CD14-positive monocyte (primary cell): ENCODE measurements at regions not wholly inside any gene's neighbourhood (a gene's known extent, or its start where the extent isn't known, plus 50 kb on each side); places are given as distances from the start of the nearest gene placed in this dataset.

Experiments used
- DNase-seq, 3 donors: peaks; one replicate each; pipeline ENCODE4 v3.0.0-alpha.2; 2011 to 2022
- H2AFZ ChIP-seq: 2 replicates; pipeline ENCODE4 v1.6.0; 2012; ENCODE audit warnings: mild to moderate bottlenecking, low read depth, low read length, inconsistent platforms; ENCODE audit not compliant: insufficient read depth, poor library complexity, severe bottlenecking
- H3K27ac ChIP-seq, 2 donors: 1 replicate in 1 of 2; 2 replicates in 1 of 2; pipeline ENCODE4 v1.5.1; 2012 to 2013; ENCODE audit warnings: low read length in 2 of 2, control low read depth in 1 of 2, inconsistent platforms in 1 of 2, low read depth in 1 of 2, mild to moderate bottlenecking in 1 of 2
- H3K27me3 ChIP-seq, 2 donors: one replicate each; pipeline versions ENCODE4 v1.6.0 to v1.6.1; 2011 to 2013; ENCODE audit warnings: low read length in 2 of 2; ENCODE audit not compliant: control insufficient read depth in 2 of 2, insufficient read depth in 2 of 2
- H3K36me3 ChIP-seq, 2 donors: replicated peaks in 1 of 2; 1 replicate in 1 of 2; 2 replicates in 1 of 2; pipeline versions ENCODE4 v1.5.1 to v1.6.1; 2012 to 2013; ENCODE audit warnings: low read length in 2 of 2, control low read depth in 1 of 2, inconsistent platforms in 1 of 2, mild to moderate bottlenecking in 1 of 2; ENCODE audit not compliant: insufficient read depth in 2 of 2, control insufficient read depth in 1 of 2
- H3K4me1 ChIP-seq, 2 donors: 1 replicate in 1 of 2; 2 replicates in 1 of 2; pipeline versions ENCODE4 v1.5.1 to v1.6.1; 2012 to 2013; ENCODE audit warnings: low read length in 2 of 2, control low read depth in 1 of 2, inconsistent platforms in 1 of 2, mild to moderate bottlenecking in 1 of 2, moderate library complexity in 1 of 2; ENCODE audit not compliant: insufficient read depth in 2 of 2, control insufficient read depth in 1 of 2
- H3K4me2 ChIP-seq: replicated peaks from 2 replicates; pipeline ENCODE3; 2012; ENCODE audit warnings: low read length, moderate library complexity, mild to moderate bottlenecking; ENCODE audit not compliant: poor library complexity, severe bottlenecking; ENCODE audit errors: extremely low read depth
- H3K4me3 ChIP-seq, 3 experiments: fragments of 200-600 bp in 1 of 3; sonication (generic) in 1 of 3; replicated peaks in 1 of 3; 1 replicate in 2 of 3; 2 replicates in 1 of 3; pipeline ENCODE4 v1.5.1; 2011 to 2013; ENCODE audit warnings: low read length in 3 of 3, mild to moderate bottlenecking in 3 of 3, control low read depth in 2 of 3, low read depth in 2 of 3, inconsistent platforms in 1 of 3, moderate library complexity in 1 of 3
- H3K79me2 ChIP-seq: 2 replicates; pipeline ENCODE4 v1.6.0; 2012; ENCODE audit warnings: mild to moderate bottlenecking, control low read depth, inconsistent platforms, low read length, moderate library complexity; ENCODE audit not compliant: insufficient read depth
- H3K9ac ChIP-seq: 2 replicates; pipeline ENCODE4 v1.6.0; 2017; ENCODE audit warnings: low read length, mild to moderate bottlenecking; ENCODE audit not compliant: insufficient read depth, poor library complexity, severe bottlenecking
- H3K9me3 ChIP-seq, 2 donors: replicated peaks in 1 of 2; 1 replicate in 1 of 2; 2 replicates in 1 of 2; pipeline versions ENCODE4 v1.5.1 to v1.6.1; 2012 to 2013; ENCODE audit warnings: low read length in 2 of 2, control low read depth in 1 of 2; ENCODE audit not compliant: control insufficient read depth in 1 of 2, insufficient read depth in 1 of 2
- H4K20me1 ChIP-seq: 2 replicates; pipeline ENCODE4 v1.6.0; 2012; ENCODE audit warnings: mild to moderate bottlenecking, low read length, control low read depth, moderate library complexity; ENCODE audit not compliant: insufficient read depth
- H3K27ac Mint-ChIP-seq, 7 donors: one replicate each; pipeline ENCODE4 v1.8.0; 2020; ENCODE audit warnings: mild to moderate bottlenecking in 7 of 7, mixed read lengths in 7 of 7, moderate library complexity in 6 of 7, inconsistent platforms in 2 of 7
- H3K27me3 Mint-ChIP-seq, 3 donors: one replicate each; pipeline ENCODE4 v1.8.0; 2021 to 2022; ENCODE audit warnings: low read depth in 3 of 3, mild to moderate bottlenecking in 3 of 3, mixed read lengths in 3 of 3, moderate library complexity in 3 of 3, inconsistent platforms in 1 of 3
- H3K36me3 Mint-ChIP-seq, 2 donors: one replicate each; pipeline ENCODE4 v1.8.0; 2020; ENCODE audit warnings: mixed read lengths in 2 of 2, inconsistent platforms in 1 of 2, mild to moderate bottlenecking in 1 of 2
- H3K4me1 Mint-ChIP-seq: one replicate; pipeline ENCODE4 v1.8.0; 2020; ENCODE audit warnings: mild to moderate bottlenecking, mixed read lengths
- H3K4me3 Mint-ChIP-seq, 2 donors: one replicate each; pipeline ENCODE4 v1.8.0; 2020; ENCODE audit warnings: mild to moderate bottlenecking in 2 of 2, mixed read lengths in 2 of 2, moderate library complexity in 1 of 2
- H3K9me3 Mint-ChIP-seq, 7 donors: one replicate each; pipeline ENCODE4 v1.8.0; 2020 to 2022; ENCODE audit warnings: mixed read lengths in 7 of 7, mild to moderate bottlenecking in 6 of 7, moderate library complexity in 6 of 7, inconsistent platforms in 2 of 7
- WGBS: methylation state at CpG from one replicate; pipeline ENCODE4 v1.1.5; 2013; ENCODE audit warnings: missing lambda C conversion rate; ENCODE audit not compliant: insufficient coverage; 5-methylcytosine and 5-hydroxymethylcytosine counted together
- intact Hi-C, 2 donors: fragments of 100-400 bp; cut with micrococcal nuclease; formaldehyde crosslinking; loops; one replicate each; pipeline versions ENCODE4 v1.15.0 to v1.15.1; 2023
- TF ChIP-seq, protein P1 (sequence below): fragments of 200-600 bp; IDR thresholded peaks from one replicate; pipeline ENCODE4 v1.8.0; 2022; ENCODE audit warnings: antibody characterized with exemption, mild to moderate bottlenecking

- H3K9me3 ChIP-seq, result no peaks in the 10 kb centered on the region
- H3K27ac ChIP-seq, result no peak overlapping the region
- no peaks in the 10 kb centered on the region for H3K27me3 ChIP-seq
- no peaks in the 10 kb centered on the region for H3K4me1 ChIP-seq
- H3K36me3 ChIP-seq, result no peaks in the 10 kb centered on the region
- H4K20me1 ChIP-seq, result no peaks in the 10 kb centered on the region
- H3K9ac ChIP-seq, result no peak overlapping the region
- no peak overlapping the region for H3K27ac Mint-ChIP-seq
- no peak overlapping the region for H3K4me2 ChIP-seq
- H3K79me2 ChIP-seq, result no peaks in the 10 kb centered on the region
- WGBS, result 92% methylated on average over 5 of the region's 5 CpGs
- no peak overlapping the region for H3K4me3 ChIP-seq
- DNase-seq, result no peak
- no peak overlapping the region for H2AFZ ChIP-seq
- H3K4me3 Mint-ChIP-seq, result no peak overlapping the region
- TF ChIP-seq, protein P1, sequence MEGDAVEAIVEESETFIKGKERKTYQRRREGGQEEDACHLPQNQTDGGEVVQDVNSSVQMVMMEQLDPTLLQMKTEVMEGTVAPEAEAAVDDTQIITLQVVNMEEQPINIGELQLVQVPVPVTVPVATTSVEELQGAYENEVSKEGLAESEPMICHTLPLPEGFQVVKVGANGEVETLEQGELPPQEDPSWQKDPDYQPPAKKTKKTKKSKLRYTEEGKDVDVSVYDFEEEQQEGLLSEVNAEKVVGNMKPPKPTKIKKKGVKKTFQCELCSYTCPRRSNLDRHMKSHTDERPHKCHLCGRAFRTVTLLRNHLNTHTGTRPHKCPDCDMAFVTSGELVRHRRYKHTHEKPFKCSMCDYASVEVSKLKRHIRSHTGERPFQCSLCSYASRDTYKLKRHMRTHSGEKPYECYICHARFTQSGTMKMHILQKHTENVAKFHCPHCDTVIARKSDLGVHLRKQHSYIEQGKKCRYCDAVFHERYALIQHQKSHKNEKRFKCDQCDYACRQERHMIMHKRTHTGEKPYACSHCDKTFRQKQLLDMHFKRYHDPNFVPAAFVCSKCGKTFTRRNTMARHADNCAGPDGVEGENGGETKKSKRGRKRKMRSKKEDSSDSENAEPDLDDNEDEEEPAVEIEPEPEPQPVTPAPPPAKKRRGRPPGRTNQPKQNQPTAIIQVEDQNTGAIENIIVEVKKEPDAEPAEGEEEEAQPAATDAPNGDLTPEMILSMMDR, result no peak
- no peaks in the 10 kb centered on the region for H3K9me3 Mint-ChIP-seq
- intact Hi-C loops, result no loop called here
- H3K27me3 Mint-ChIP-seq, result no peaks in the 10 kb centered on the region
- no peaks in the 10 kb centered on the region for H3K4me1 Mint-ChIP-seq
- H3K36me3 Mint-ChIP-seq, result no peaks in the 10 kb centered on the region
Observed at GRCh38 chr5:106451998-106452397, 1218.7 kb downstream of the EFNA5 start.

DNA sequence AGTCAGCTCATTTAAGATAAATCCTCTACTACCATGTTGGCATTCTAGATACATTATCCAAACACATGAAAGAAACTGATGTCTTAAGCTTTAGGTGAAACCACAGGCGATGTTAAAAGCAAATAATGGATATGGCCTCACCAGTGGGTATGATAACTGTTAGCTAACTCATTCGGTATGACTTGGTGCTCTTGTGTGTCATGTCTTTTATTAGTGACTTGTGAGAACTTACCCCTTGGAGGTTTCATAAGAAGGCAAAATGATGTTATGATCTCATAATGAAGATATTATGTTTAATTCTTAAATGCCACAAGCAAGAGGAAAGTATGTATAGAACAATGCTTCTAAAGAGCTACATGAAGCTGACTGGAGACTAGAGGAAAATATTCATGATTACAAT, 1227.0 kb downstream of the EFNA5 start:
- no peak for DNase-seq
- H3K36me3 Mint-ChIP-seq, result no peaks in the 10 kb centered on the region
- TF ChIP-seq, protein P1, result no peak
- Histone ChIP-seq H3K4me2 (no peak overlapping the region), H3K27ac (no peak overlapping the region), H3K27me3 (no peaks in the 10 kb centered on the region), H3K79me2 (no peaks in the 10 kb centered on the region), H3K4me1 (no peaks in the 10 kb centered on the region), H3K9me3 (no peaks in the 10 kb centered on the region), H3K4me3 (no peak overlapping the region), H3K36me3 (no peaks in the 10 kb centered on the region), H4K20me1 (no peaks in the 10 kb centered on the region), H2AFZ (no peak overlapping the region), H3K9ac (no peak overlapping the region)
- intact Hi-C loops, result no loop called here
- 70% methylated on average over 2 of the region's 2 CpGs for WGBS
- H3K27ac Mint-ChIP-seq, result no peak overlapping the region
- no peak overlapping the region for H3K4me3 Mint-ChIP-seq
- H3K4me1 Mint-ChIP-seq, result no peaks in the 10 kb centered on the region
- no peaks in the 10 kb centered on the region for H3K9me3 Mint-ChIP-seq
- H3K27me3 Mint-ChIP-seq, result no peaks in the 10 kb centered on the region
